Aorta (tissue), 5 donors: ENCODE measurements at regions not wholly inside any gene's neighbourhood (a gene's known extent, or its start where the extent isn't known, plus 50 kb on each side); places are given as distances from the start of the nearest gene placed in this dataset.

Experiments
- ATAC-seq: fragments of 200-7000 bp; cut with Tn5 transposase; one replicate; pipeline ENCODE4 v1.9.1; 2022; ENCODE audit warnings: moderate library complexity; ENCODE audit not compliant: low FRiP score
- DNase-seq, 2 donors: peaks; one replicate each; pipeline ENCODE4 v3.0.0-alpha.2; 2020
- H3K27ac ChIP-seq, 2 donors: one replicate each; pipeline ENCODE4 v1.5.1; 2013; ENCODE audit warnings: low read length in 2 of 2, mild to moderate bottlenecking in 2 of 2, moderate library complexity in 2 of 2, control low read depth in 1 of 2, inconsistent platforms in 1 of 2, low read depth in 1 of 2
- H3K27me3 ChIP-seq, 2 donors: one replicate each; pipeline ENCODE4 v1.6.1; 2013; ENCODE audit warnings: control low read depth in 1 of 2, low read length in 1 of 2, mild to moderate bottlenecking in 1 of 2, moderate library complexity in 1 of 2; ENCODE audit not compliant: insufficient read depth in 2 of 2, control insufficient read depth in 1 of 2
- H3K36me3 ChIP-seq, 2 donors: one replicate each; pipeline ENCODE4 v1.6.1; 2013; ENCODE audit warnings: control low read depth in 1 of 2, low read length in 1 of 2, mild to moderate bottlenecking in 1 of 2; ENCODE audit not compliant: insufficient read depth in 2 of 2, control insufficient read depth in 1 of 2
- H3K4me1 ChIP-seq, 2 donors: one replicate each; pipeline ENCODE4 v1.6.1; 2013; ENCODE audit warnings: low read length in 2 of 2, control low read depth in 1 of 2, mild to moderate bottlenecking in 1 of 2, moderate library complexity in 1 of 2; ENCODE audit not compliant: insufficient read depth in 2 of 2, control insufficient read depth in 1 of 2
- H3K4me3 ChIP-seq, 2 donors: one replicate each; pipeline ENCODE4 v1.5.1; 2013; ENCODE audit warnings: low read length in 2 of 2, control low read depth in 1 of 2, mild to moderate bottlenecking in 1 of 2
- H3K9me3 ChIP-seq: one replicate; pipeline ENCODE4 v1.6.1; 2013; ENCODE audit warnings: mild to moderate bottlenecking, low read length; ENCODE audit not compliant: control insufficient read depth
- WGBS, 2 donors: extraction: QIAGEN DNeasy Blood & Tissue Kit; methylation state at CpG; one replicate each; pipeline ENCODE4 v1.1.7; 2013; 5-methylcytosine and 5-hydroxymethylcytosine counted together
- intact Hi-C, 2 donors: fragments of 100-400 bp; cut with DNase I; formaldehyde crosslinking; loops; one replicate each; pipeline versions ENCODE4 v1.14.2 to v1.15.0; 2022
- donor health status: healthy with polysubstance abuse.
- donor health status: Bipolar disorder and iron deficiency.
- donor health status: DM: no; HTN: no; CAD: no.
- donor health status: DM: no; HTN: no; CAD: no.
- donor health status: DM: yes; HTN: yes; CAD: no.

DNA sequence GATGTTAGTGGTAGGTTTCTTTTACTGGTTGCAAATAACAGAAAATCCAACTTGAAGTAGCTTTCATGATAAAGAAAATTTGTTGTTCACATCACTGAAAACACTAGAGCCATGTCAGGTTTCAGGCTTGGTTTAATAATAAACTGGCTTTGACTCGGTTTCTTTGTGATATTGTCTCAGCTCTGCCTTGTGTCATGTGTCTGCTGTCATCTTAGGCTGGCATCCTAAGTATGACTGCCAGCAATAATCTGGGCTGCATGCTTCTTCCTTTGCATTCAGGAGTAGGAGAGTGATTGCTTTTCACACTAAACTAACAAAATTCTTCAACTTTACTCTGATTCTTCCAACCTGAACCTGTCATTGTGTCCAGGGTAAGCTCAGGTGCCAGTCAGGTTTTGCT lies 474.0 kb upstream of the B3GALT2 start:
- no peak for ATAC-seq
- H3K27ac ChIP-seq = peak overlapping the region in 1 of 2 donors; percentile 35
- DNase-seq = no peak
- no peaks in the 10 kb centered on the region for H3K36me3 ChIP-seq
- 33 to 54% methylated on average over 1 of the region's 1 CpG for WGBS, 2 donors
- no peaks in the 10 kb centered on the region for H3K27me3 ChIP-seq
- H3K9me3 ChIP-seq = no peaks in the 10 kb centered on the region
- intact Hi-C loops = no loop called here
- H3K4me1 ChIP-seq = peaks cover 2 to 8% of the 10 kb centered on the region in 2 donors
- no peak overlapping the region for H3K4me3 ChIP-seq

GRCh38 chr1:193658691-193659090 lies 472.3 kb upstream of the B3GALT2 start:
- ATAC-seq (no peak), DNase-seq (no peak)
- WGBS, 2 donors = 8 to 10% methylated on average over 1 of the region's 1 CpG
- intact Hi-C loops = no loop called here
- Histone ChIP-seq H3K9me3 (no peaks in the 10 kb centered on the region), H3K27ac (peak overlapping the region; percentile 43 to 76), H3K27me3 (no peaks in the 10 kb centered on the region), H3K36me3 (no peaks in the 10 kb centered on the region), H3K4me1 (peaks cover 2 to 8% of the 10 kb centered on the region in 2 donors), H3K4me3 (no peak overlapping the region)

GRCh38 chr1:193658081-193658480 lies 471.7 kb upstream of the B3GALT2 start:
- H3K36me3 ChIP-seq = no peaks in the 10 kb centered on the region
- intact Hi-C loops = no loop called here
- ATAC-seq = no peak
- no peak overlapping the region for H3K4me3 ChIP-seq
- DNase-seq = no peak
- WGBS, 2 donors = 23 to 39% methylated on average over 1 of the region's 1 CpG
- H3K27me3 ChIP-seq = no peaks in the 10 kb centered on the region
- peak overlapping the region; percentile 43 to 57 for H3K27ac ChIP-seq
- no peaks in the 10 kb centered on the region for H3K9me3 ChIP-seq
- H3K4me1 ChIP-seq = peaks cover 2 to 8% of the 10 kb centered on the region in 2 donors

DNA sequence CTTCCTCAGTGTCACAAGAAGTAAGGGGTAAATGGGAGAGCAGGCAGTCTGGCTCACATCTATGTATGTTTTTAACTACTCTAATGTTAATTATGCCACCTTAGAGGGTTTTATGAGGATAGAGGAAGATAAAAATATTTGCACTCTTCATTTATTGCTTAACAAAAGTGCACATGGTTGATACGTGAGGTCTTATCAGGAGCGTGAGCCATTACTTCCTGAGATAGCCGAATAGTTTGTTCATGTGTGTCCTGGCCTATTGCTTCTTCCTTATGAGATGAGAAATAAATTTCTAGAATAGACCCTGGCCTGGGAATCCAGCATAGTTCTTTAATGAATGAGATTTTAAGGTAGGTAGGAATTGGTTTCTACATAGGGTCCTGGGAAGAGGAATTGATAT lies 471.1 kb upstream of the B3GALT2 start:
- Histone ChIP-seq H3K9me3 (no peaks in the 10 kb centered on the region), H3K4me3 (no peak overlapping the region), H3K27me3 (no peaks in the 10 kb centered on the region), H3K4me1 (peaks cover 2 to 8% of the 10 kb centered on the region in 2 donors), H3K36me3 (no peaks in the 10 kb centered on the region), H3K27ac (no peak overlapping the region)
- DNase-seq (no peak), ATAC-seq (no peak)
- intact Hi-C loops = no loop called here
- 76 to 84% methylated on average over 3 of the region's 3 CpGs for WGBS, 2 donors

- no peaks in the 10 kb centered on the region for H3K27me3 ChIP-seq
- DNase-seq (no peak), ATAC-seq (no peak)
- peaks cover 2 to 8% of the 10 kb centered on the region in 2 donors for H3K4me1 ChIP-seq
- H3K9me3 ChIP-seq = no peaks in the 10 kb centered on the region
- intact Hi-C loops = no loop called here
- WGBS, 2 donors = 76 to 84% methylated on average over 2 of the region's 2 CpGs
- H3K36me3 ChIP-seq = no peaks in the 10 kb centered on the region
- no peak overlapping the region for H3K4me3 ChIP-seq
- H3K27ac ChIP-seq = no peak overlapping the region
These were observed 470.4 kb upstream of the B3GALT2 start for GRCh38 chr1:193656841-193657240.

GRCh38 chr1:193654951-193655735 lies 468.7 kb upstream of the B3GALT2 start:
- Histone ChIP-seq H3K27me3 (no peaks in the 10 kb centered on the region), H3K9me3 (peaks cover 4% of the 10 kb centered on the region), H3K27ac (no peak overlapping the region), H3K36me3 (no peaks in the 10 kb centered on the region), H3K4me3 (no peak overlapping the region), H3K4me1 (peaks cover 0 to 2% of the 10 kb centered on the region in 2 donors)
- no peak for ATAC-seq
- WGBS, 2 donors = 50 to 55% methylated on average over 2 of the region's 2 CpGs
- intact Hi-C loops = no loop called here
- DNase-seq = peak in 1 of 2 donors; percentile 39

DNA sequence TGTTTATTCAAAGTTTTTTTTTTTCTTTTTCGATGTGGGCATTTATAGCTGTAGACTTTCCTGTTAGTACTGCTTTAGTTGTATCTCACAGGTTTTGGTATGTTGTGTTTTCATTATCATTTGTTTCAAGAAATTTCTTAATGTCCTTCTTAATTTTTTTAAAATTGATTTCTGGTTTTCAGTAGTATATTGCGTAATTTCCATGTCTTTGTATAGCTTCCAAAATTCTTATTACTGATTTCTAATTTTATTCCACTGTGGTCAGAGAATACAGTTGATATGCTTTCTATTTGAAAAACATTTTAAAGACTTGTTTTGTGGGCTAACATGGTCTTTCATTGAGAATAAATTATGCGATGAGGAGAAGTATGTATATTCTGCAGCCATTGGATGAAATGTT lies 463.2 kb upstream of the B3GALT2 start:
- Histone ChIP-seq H3K4me3 (no peak overlapping the region), H3K36me3 (no peaks in the 10 kb centered on the region), H3K4me1 (no peaks in the 10 kb centered on the region), H3K27me3 (no peaks in the 10 kb centered on the region), H3K27ac (no peak overlapping the region), H3K9me3 (peaks cover 4% of the 10 kb centered on the region)
- no peak for ATAC-seq
- no peak for DNase-seq
- intact Hi-C loops = no loop called here
- 84 to 95% methylated on average over 3 of the region's 3 CpGs for WGBS, 2 donors

- H3K27me3 ChIP-seq = no peaks in the 10 kb centered on the region
- DNase-seq = no peak
- H3K4me3 ChIP-seq = no peak overlapping the region
- no peaks in the 10 kb centered on the region for H3K36me3 ChIP-seq
- no peaks in the 10 kb centered on the region for H3K9me3 ChIP-seq
- no peak overlapping the region for H3K27ac ChIP-seq
- intact Hi-C loops = no loop called here
- 94 to 96% methylated on average over 1 of the region's 1 CpG for WGBS, 2 donors
- H3K4me1 ChIP-seq = no peaks in the 10 kb centered on the region
- ATAC-seq = no peak
These were observed 448.5 kb upstream of the B3GALT2 start for GRCh38 chr1:193634876-193635275.

DNA sequence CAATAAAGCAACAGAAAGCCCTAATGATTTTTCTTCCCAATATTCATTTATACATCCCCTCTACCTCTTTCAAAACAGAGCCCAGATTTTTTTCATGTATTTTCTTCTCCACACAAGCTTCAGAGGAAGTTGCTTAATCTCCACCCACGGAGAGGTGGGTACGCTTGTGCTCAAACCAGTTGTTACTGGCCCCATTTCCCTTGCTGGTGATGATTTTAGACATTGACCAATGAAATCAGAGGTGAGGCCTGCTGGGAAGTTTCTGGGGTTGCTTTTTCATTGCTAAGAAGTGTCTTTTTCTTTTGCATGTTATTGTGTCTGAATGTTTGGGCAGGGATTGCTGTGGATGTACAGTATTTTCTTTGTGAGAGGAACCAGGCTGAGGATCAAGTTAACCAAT lies 448.1 kb upstream of the B3GALT2 start:
- Histone ChIP-seq H3K4me3 (no peak overlapping the region), H3K27ac (no peak overlapping the region), H3K27me3 (no peaks in the 10 kb centered on the region), H3K9me3 (no peaks in the 10 kb centered on the region), H3K36me3 (no peaks in the 10 kb centered on the region), H3K4me1 (no peaks in the 10 kb centered on the region)
- intact Hi-C loops = no loop called here
- DNase-seq (no peak), ATAC-seq (no peak)
- 72 to 75% methylated on average over 2 of the region's 2 CpGs for WGBS, 2 donors
